Esophagus muscularis mucosa (tissue), 4 donors: ENCODE measurements at regions not wholly inside any gene's neighbourhood (a gene's known extent, or its start where the extent isn't known, plus 50 kb on each side); places are given as distances from the start of the nearest gene placed in this dataset.

Source experiments
- DNase-seq: peaks from one replicate; pipeline ENCODE4 v3.0.0-alpha.2; 2017; ENCODE audit errors: extremely low spot score
- H3K27ac ChIP-seq, 4 donors: fragments of 200-600 bp; sonication (generic); replicated peaks in 1 of 4; 1 replicate in 3 of 4; 2 replicates in 1 of 4; pipeline ENCODE4 v1.5.1; 2016 to 2019; ENCODE audit warnings: mild to moderate bottlenecking in 1 of 4
- H3K27me3 ChIP-seq, 4 donors: fragments of 200-600 bp; sonication (generic); one replicate each; pipeline versions ENCODE4 v1.5.1 to v1.6.0; 2016 to 2019
- H3K36me3 ChIP-seq, 4 donors: fragments of 200-600 bp; sonication (generic); one replicate each; pipeline ENCODE4 v1.5.1; 2016 to 2019
- H3K4me1 ChIP-seq, 4 donors: fragments of 200-600 bp; sonication (generic); one replicate each; pipeline ENCODE4 v1.5.1; 2016 to 2019
- H3K4me3 ChIP-seq, 4 donors: fragments of 200-600 bp; sonication (generic); 1 replicate in 2 of 4; 2 replicates in 2 of 4; pipeline ENCODE4 v1.5.1; 2016 to 2019; ENCODE audit warnings: mild to moderate bottlenecking in 4 of 4, moderate library complexity in 1 of 4
- H3K9me3 ChIP-seq, 4 donors: fragments of 200-600 bp; sonication (generic); 1 replicate in 3 of 4; 2 replicates in 1 of 4; pipeline ENCODE4 v1.5.1; 2016 to 2019
- CTCF ChIP-seq, 3 experiments: fragments of 200-600 bp in 2 of 3; fragments of 450-650 bp in 1 of 3; sonication (generic) in 2 of 3; IDR thresholded peaks; one replicate each; pipeline ENCODE4 v1.5.1; 2017 to 2019; ENCODE audit warnings: antibody characterized with exemption in 3 of 3, mild to moderate bottlenecking in 2 of 3, moderate library complexity in 1 of 3
- EP300 ChIP-seq: sonication (generic); formaldehyde crosslinking; IDR thresholded peaks from one replicate; pipeline ENCODE4 v1.6.1; 2017; ENCODE audit warnings: antibody characterized with exemption
- POLR2A ChIP-seq: fragments of 450-650 bp; IDR thresholded peaks from one replicate; pipeline ENCODE4 v1.6.1; 2017; ENCODE audit warnings: antibody characterized with exemption, moderate library complexity, mild to moderate bottlenecking, low read depth
- POLR2AphosphoS5 ChIP-seq, 2 donors: sonication (generic); formaldehyde crosslinking; IDR thresholded peaks; one replicate each; pipeline ENCODE4 v1.6.1; 2017; ENCODE audit warnings: antibody characterized with exemption in 2 of 2
- WGBS: methylation state at CpG from one replicate; pipeline ENCODE4 v1.1.5; 2018; 5-methylcytosine and 5-hydroxymethylcytosine counted together
- intact Hi-C: fragments of 100-400 bp; cut with DNase I; formaldehyde crosslinking; loops from one replicate; pipeline ENCODE4 v1.15.1; 2023

GRCh38 chr9:134970719-134971118, 53.0 kb upstream of the FCN1 start:
- no peak for DNase-seq
- 48% methylated on average over 7 of the region's 7 CpGs for WGBS
- Histone ChIP-seq H3K27ac (no peak overlapping the region), H3K4me1 (peaks cover 0 to 4% (median 2%) of the 10 kb centered on the region in 4 donors), H3K36me3 (no peaks in the 10 kb centered on the region), H3K9me3 (no peaks in the 10 kb centered on the region), H3K27me3 (peaks cover 0 to 68% (median 4%) of the 10 kb centered on the region in 4 donors), H3K4me3 (no peak overlapping the region)
- intact Hi-C loops, result no loop called here
- no peak for TF ChIP-seq EP300
- TF ChIP-seq POLR2AphosphoS5 (IDR thresholded peaks at IDR 0.05), result no peak
- no peak for TF ChIP-seq POLR2A
- TF ChIP-seq CTCF (IDR thresholded peaks at IDR 0.05), result no peak

GRCh38 chr9:134971196-134971595, 53.5 kb upstream of the FCN1 start:
- WGBS, result 100% methylated on average over 3 of the region's 7 CpGs
- H3K36me3 ChIP-seq, result no peaks in the 10 kb centered on the region

GRCh38 chr9:134971696-134972095, 54.0 kb upstream of the FCN1 start:
- no peak for DNase-seq
- 97% methylated on average over 4 of the region's 4 CpGs for WGBS

More at GRCh38 chr9:134971196-134971595, 53.5 kb upstream of the FCN1 start:
- intact Hi-C loops, result no loop called here
- no peak overlapping the region for H3K27ac ChIP-seq
- peaks cover 0 to 4% (median 2%) of the 10 kb centered on the region in 4 donors for H3K4me1 ChIP-seq
- TF ChIP-seq POLR2A (no peak), CTCF (IDR thresholded peaks at IDR 0.05) (no peak), EP300 (no peak), POLR2AphosphoS5 (IDR thresholded peaks at IDR 0.05) (no peak)
- DNase-seq, result no peak
- peaks cover 0 to 63% (median 4%) of the 10 kb centered on the region in 4 donors for H3K27me3 ChIP-seq
- H3K9me3 ChIP-seq, result no peaks in the 10 kb centered on the region
- no peak overlapping the region for H3K4me3 ChIP-seq

GRCh38 chr9:134972140-134972539, 54.4 kb upstream of the FCN1 start:
- Histone ChIP-seq H3K27ac (no peak overlapping the region), H3K4me3 (no peak overlapping the region), H3K9me3 (no peaks in the 10 kb centered on the region), H3K4me1 (peaks cover 0 to 4% (median 2%) of the 10 kb centered on the region in 4 donors), H3K27me3 (peaks cover 0 to 54% (median 4%) of the 10 kb centered on the region in 4 donors), H3K36me3 (no peaks in the 10 kb centered on the region)
- TF ChIP-seq EP300 (no peak), POLR2AphosphoS5 (IDR thresholded peaks at IDR 0.05) (no peak), CTCF (IDR thresholded peaks at IDR 0.05) (no peak), POLR2A (no peak)
- 96% methylated on average over 7 of the region's 9 CpGs for WGBS
- no peak for DNase-seq
- intact Hi-C loops, result no loop called here

More at GRCh38 chr9:134971696-134972095, 54.0 kb upstream of the FCN1 start:
- TF ChIP-seq CTCF (IDR thresholded peaks at IDR 0.05), result no peak
- TF ChIP-seq POLR2AphosphoS5 (IDR thresholded peaks at IDR 0.05), result no peak
- no peak for TF ChIP-seq EP300
- TF ChIP-seq POLR2A, result no peak
- H3K36me3 ChIP-seq, result no peaks in the 10 kb centered on the region
- H3K4me1 ChIP-seq, result peaks cover 0 to 4% (median 2%) of the 10 kb centered on the region in 4 donors
- no peak overlapping the region for H3K27ac ChIP-seq
- intact Hi-C loops, result no loop called here
- no peak overlapping the region for H3K4me3 ChIP-seq
- peaks cover 0 to 58% (median 4%) of the 10 kb centered on the region in 4 donors for H3K27me3 ChIP-seq
- no peaks in the 10 kb centered on the region for H3K9me3 ChIP-seq

- no peak for DNase-seq
- H3K4me3 ChIP-seq, result no peak overlapping the region
- WGBS, result 83% methylated on average over 1 of the region's 1 CpG
- no peaks in the 10 kb centered on the region for H3K36me3 ChIP-seq
- H3K27ac ChIP-seq, result no peak overlapping the region
- TF ChIP-seq POLR2A, result no peak
- TF ChIP-seq EP300, result no peak
- TF ChIP-seq CTCF (IDR thresholded peaks at IDR 0.05), result no peak
- no peak for TF ChIP-seq POLR2AphosphoS5 (IDR thresholded peaks at IDR 0.05)
- no peaks in the 10 kb centered on the region for H3K4me1 ChIP-seq
- peaks cover 0 to 33% (median 0%) of the 10 kb centered on the region in 4 donors for H3K27me3 ChIP-seq
- H3K9me3 ChIP-seq, result no peaks in the 10 kb centered on the region
- intact Hi-C loops, result no loop called here
Measured at GRCh38 chr9:134975253-134975652, 57.5 kb upstream of the FCN1 start.
